Astrocyte (in vitro differentiated cells and primary cell): ENCODE measurements at regions not wholly inside any gene's neighbourhood (a gene's known extent, or its start where the extent isn't known, plus 50 kb on each side); places are given as distances from the start of the nearest gene placed in this dataset.
A peak's percentile ranks its signal among the peaks of the same experiment; 100 is the strongest.

Experiments
- DNase-seq: peaks from one replicate; pipeline ENCODE4 v3.0.0-alpha.2; 2010; ENCODE audit warnings: low read depth
- FAIRE-seq: peaks from 2 replicates; lab custom pipeline; 2011; peaks lifted over from hg19 to GRCh38; lab: Jason Lieb, UNC
- H2AFZ ChIP-seq: 2 replicates; pipeline ENCODE4 v1.6.0; 2012; ENCODE audit warnings: low read depth, low read length, inconsistent platforms
- H3K27ac ChIP-seq: 2 replicates; pipeline ENCODE4 v1.5.1; 2011; ENCODE audit warnings: low read depth, low read length, inconsistent platforms
- H3K27me3 ChIP-seq: 2 replicates; pipeline ENCODE4 v1.6.0; 2011; ENCODE audit warnings: low read length, inconsistent platforms; ENCODE audit not compliant: insufficient read depth
- H3K36me3 ChIP-seq: 2 replicates; pipeline ENCODE4 v1.5.1; 2011; ENCODE audit warnings: low read length, inconsistent platforms; ENCODE audit not compliant: insufficient read depth
- H3K4me1 ChIP-seq: 2 replicates; pipeline ENCODE4 v1.5.1; 2011; ENCODE audit warnings: low read length, inconsistent platforms; ENCODE audit not compliant: insufficient read depth
- H3K4me2 ChIP-seq: 2 replicates; pipeline ENCODE4 v1.6.0; 2012; ENCODE audit warnings: low read length, inconsistent platforms
- H3K4me3 ChIP-seq: 2 replicates; pipeline ENCODE4 v1.5.1; 2011; ENCODE audit warnings: low read depth, mild to moderate bottlenecking, low read length, inconsistent platforms; ENCODE audit not compliant: insufficient read depth
- H3K79me2 ChIP-seq: 2 replicates; pipeline ENCODE4 v1.6.0; 2012; ENCODE audit warnings: mild to moderate bottlenecking, low read length, inconsistent platforms; ENCODE audit not compliant: insufficient read depth
- H3K9ac ChIP-seq: 2 replicates; pipeline ENCODE4 v1.6.0; 2012; ENCODE audit warnings: mild to moderate bottlenecking, low read length, inconsistent platforms
- H3K9me3 ChIP-seq: 2 replicates; pipeline ENCODE4 v1.5.1; 2012; ENCODE audit warnings: low read depth, mild to moderate bottlenecking, low read length, inconsistent platforms; ENCODE audit not compliant: insufficient read depth
- H4K20me1 ChIP-seq: 2 replicates; pipeline ENCODE4 v1.6.0; 2012; ENCODE audit warnings: low read length, inconsistent platforms; ENCODE audit not compliant: insufficient read depth
- H3K27ac Mint-ChIP-seq: one replicate; pipeline ENCODE4 v1.8.0; 2021; ENCODE audit warnings: mild to moderate bottlenecking, mixed read lengths; ENCODE audit not compliant: unreplicated experiment
- H3K27me3 Mint-ChIP-seq: one replicate; pipeline ENCODE4 v1.8.0; 2021; ENCODE audit warnings: low read depth, mixed read lengths; ENCODE audit not compliant: unreplicated experiment
- H3K36me3 Mint-ChIP-seq: one replicate; pipeline ENCODE4 v1.8.0; 2021; ENCODE audit warnings: low read depth, mixed read lengths; ENCODE audit not compliant: unreplicated experiment
- H3K4me1 Mint-ChIP-seq: one replicate; pipeline ENCODE4 v1.8.0; 2021; ENCODE audit warnings: low read depth, mixed read lengths; ENCODE audit not compliant: unreplicated experiment
- H3K4me3 Mint-ChIP-seq: one replicate; pipeline ENCODE4 v1.8.0; 2021; ENCODE audit warnings: mild to moderate bottlenecking, moderate library complexity, mixed read lengths; ENCODE audit not compliant: unreplicated experiment
- H3K9me3 Mint-ChIP-seq: one replicate; pipeline ENCODE4 v1.8.0; 2021; ENCODE audit warnings: mild to moderate bottlenecking, mixed read lengths; ENCODE audit not compliant: unreplicated experiment
- CTCF ChIP-seq: IDR thresholded peaks from 2 replicates; pipeline ENCODE4 v1.5.1; 2011; ENCODE audit warnings: low read depth, mild to moderate bottlenecking, inconsistent platforms, low read length, moderate library complexity; ENCODE audit not compliant: insufficient read depth
- EZH2 ChIP-seq: IDR thresholded peaks from 2 replicates; pipeline ENCODE4 v1.6.1; 2012; ENCODE audit warnings: mild to moderate bottlenecking, low read length, inconsistent platforms; ENCODE audit not compliant: insufficient read depth

GRCh38 chr20:63056236-63057170 is 49.7 kb upstream of the BHLHE23 start:
- Histone ChIP-seq H3K9ac (no peak overlapping the region), H3K4me2 (no peak overlapping the region), H3K9me3 (peaks cover 3% of the 10 kb centered on the region), H4K20me1 (peaks cover 13% of the 10 kb centered on the region), H3K27ac (no peak overlapping the region), H3K79me2 (no peaks in the 10 kb centered on the region), H3K36me3 (no peaks in the 10 kb centered on the region), H3K27me3 (peaks cover 19% of the 10 kb centered on the region), H3K4me1 (no peaks in the 10 kb centered on the region), H3K4me3 (no peak overlapping the region), H2AFZ (no peak overlapping the region)
- H3K36me3 Mint-ChIP-seq, result no peaks in the 10 kb centered on the region
- peaks cover 16% of the 10 kb centered on the region for H3K27me3 Mint-ChIP-seq
- no peaks in the 10 kb centered on the region for H3K4me1 Mint-ChIP-seq
- DNase-seq (no peak), FAIRE-seq (no peak)
- TF ChIP-seq EZH2, result no peak
- peak; percentile 31 for TF ChIP-seq CTCF
- no peaks in the 10 kb centered on the region for H3K9me3 Mint-ChIP-seq
- no peak overlapping the region for H3K27ac Mint-ChIP-seq
- H3K4me3 Mint-ChIP-seq, result no peak overlapping the region
